Glutamatergic neuron (in vitro differentiated cells): ENCODE measurements at regions not wholly inside any gene's neighbourhood (a gene's known extent, or its start where the extent isn't known, plus 50 kb on each side); places are given as distances from the start of the nearest gene placed in this dataset.

Source experiments
- DNase-seq: peaks from one replicate; pipeline ENCODE4 v3.0.0; 2022
- H3K27ac Mint-ChIP-seq: one replicate; pipeline ENCODE4 v1.8.0; 2020; ENCODE audit warnings: mild to moderate bottlenecking, mixed read lengths, inconsistent platforms; ENCODE audit not compliant: unreplicated experiment
- H3K27me3 Mint-ChIP-seq: one replicate; pipeline ENCODE4 v1.8.0; 2020; ENCODE audit warnings: mild to moderate bottlenecking, moderate library complexity, mixed read lengths, inconsistent platforms; ENCODE audit not compliant: unreplicated experiment
- H3K36me3 Mint-ChIP-seq: one replicate; pipeline ENCODE4 v1.8.0; 2020; ENCODE audit warnings: mild to moderate bottlenecking, mixed read lengths, inconsistent platforms; ENCODE audit not compliant: unreplicated experiment
- H3K4me1 Mint-ChIP-seq: one replicate; pipeline ENCODE4 v1.8.0; 2020; ENCODE audit warnings: mild to moderate bottlenecking, low read depth, mixed read lengths, inconsistent platforms; ENCODE audit not compliant: unreplicated experiment
- H3K4me3 Mint-ChIP-seq: one replicate; pipeline ENCODE4 v1.8.0; 2020; ENCODE audit warnings: mild to moderate bottlenecking, mixed read lengths, inconsistent platforms; ENCODE audit not compliant: unreplicated experiment
- H3K9me3 Mint-ChIP-seq: one replicate; pipeline ENCODE4 v1.8.0; 2020; ENCODE audit warnings: mild to moderate bottlenecking, moderate library complexity, mixed read lengths, inconsistent platforms; ENCODE audit not compliant: unreplicated experiment
- TF ChIP-seq, protein P1 (sequence below): fragments of 200-600 bp; sonication (generic); IDR thresholded peaks from one replicate; pipeline ENCODE4 v1.5.0; 2021; ENCODE audit not compliant: partially characterized antibody, unreplicated experiment

- no peaks in the 10 kb centered on the region for H3K27me3 Mint-ChIP-seq
- no peaks in the 10 kb centered on the region for H3K4me1 Mint-ChIP-seq
- H3K9me3 Mint-ChIP-seq, result no peaks in the 10 kb centered on the region
- TF ChIP-seq, protein P1, sequence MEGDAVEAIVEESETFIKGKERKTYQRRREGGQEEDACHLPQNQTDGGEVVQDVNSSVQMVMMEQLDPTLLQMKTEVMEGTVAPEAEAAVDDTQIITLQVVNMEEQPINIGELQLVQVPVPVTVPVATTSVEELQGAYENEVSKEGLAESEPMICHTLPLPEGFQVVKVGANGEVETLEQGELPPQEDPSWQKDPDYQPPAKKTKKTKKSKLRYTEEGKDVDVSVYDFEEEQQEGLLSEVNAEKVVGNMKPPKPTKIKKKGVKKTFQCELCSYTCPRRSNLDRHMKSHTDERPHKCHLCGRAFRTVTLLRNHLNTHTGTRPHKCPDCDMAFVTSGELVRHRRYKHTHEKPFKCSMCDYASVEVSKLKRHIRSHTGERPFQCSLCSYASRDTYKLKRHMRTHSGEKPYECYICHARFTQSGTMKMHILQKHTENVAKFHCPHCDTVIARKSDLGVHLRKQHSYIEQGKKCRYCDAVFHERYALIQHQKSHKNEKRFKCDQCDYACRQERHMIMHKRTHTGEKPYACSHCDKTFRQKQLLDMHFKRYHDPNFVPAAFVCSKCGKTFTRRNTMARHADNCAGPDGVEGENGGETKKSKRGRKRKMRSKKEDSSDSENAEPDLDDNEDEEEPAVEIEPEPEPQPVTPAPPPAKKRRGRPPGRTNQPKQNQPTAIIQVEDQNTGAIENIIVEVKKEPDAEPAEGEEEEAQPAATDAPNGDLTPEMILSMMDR, result no peak
- H3K4me3 Mint-ChIP-seq, result no peak overlapping the region
- DNase-seq, result no peak
- H3K36me3 Mint-ChIP-seq, result no peaks in the 10 kb centered on the region
- no peak overlapping the region for H3K27ac Mint-ChIP-seq
These were observed 642.5 kb downstream of the XPNPEP1 start for GRCh38 chr10:109280837-109281236.

DNA sequence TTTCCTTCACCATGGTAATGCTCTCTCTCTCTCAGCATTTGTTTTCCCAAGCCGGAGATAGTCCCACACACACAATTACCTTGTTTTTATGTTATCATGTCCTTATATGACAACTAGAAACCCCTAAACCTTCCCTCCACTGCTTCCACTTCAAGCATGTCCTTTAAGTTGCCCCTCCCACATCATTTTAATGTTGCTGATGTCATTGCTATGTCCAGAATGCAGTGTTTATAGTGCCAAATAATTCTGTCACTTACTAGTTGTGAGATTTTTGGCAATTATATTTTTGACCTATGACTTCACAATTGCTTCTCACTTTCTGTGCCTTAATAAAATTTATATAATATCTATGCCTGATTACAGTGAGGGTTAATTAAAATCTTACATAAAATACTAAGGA, 645.9 kb downstream of the XPNPEP1 start:
- no peak for DNase-seq
- Mint-ChIP-seq H3K9me3 (no peaks in the 10 kb centered on the region), H3K27me3 (no peaks in the 10 kb centered on the region), H3K4me1 (no peaks in the 10 kb centered on the region), H3K4me3 (no peak overlapping the region), H3K27ac (no peak overlapping the region), H3K36me3 (no peaks in the 10 kb centered on the region)
- TF ChIP-seq, protein P1, result no peak

- H3K4me3 Mint-ChIP-seq, result no peak overlapping the region
- H3K27me3 Mint-ChIP-seq, result no peaks in the 10 kb centered on the region
- no peak overlapping the region for H3K27ac Mint-ChIP-seq
- no peaks in the 10 kb centered on the region for H3K4me1 Mint-ChIP-seq
- no peak for DNase-seq
- TF ChIP-seq, protein P1, result no peak
- H3K9me3 Mint-ChIP-seq, result no peaks in the 10 kb centered on the region
- no peaks in the 10 kb centered on the region for H3K36me3 Mint-ChIP-seq
These were observed 647.4 kb downstream of the XPNPEP1 start for GRCh38 chr10:109275960-109276359.

DNA sequence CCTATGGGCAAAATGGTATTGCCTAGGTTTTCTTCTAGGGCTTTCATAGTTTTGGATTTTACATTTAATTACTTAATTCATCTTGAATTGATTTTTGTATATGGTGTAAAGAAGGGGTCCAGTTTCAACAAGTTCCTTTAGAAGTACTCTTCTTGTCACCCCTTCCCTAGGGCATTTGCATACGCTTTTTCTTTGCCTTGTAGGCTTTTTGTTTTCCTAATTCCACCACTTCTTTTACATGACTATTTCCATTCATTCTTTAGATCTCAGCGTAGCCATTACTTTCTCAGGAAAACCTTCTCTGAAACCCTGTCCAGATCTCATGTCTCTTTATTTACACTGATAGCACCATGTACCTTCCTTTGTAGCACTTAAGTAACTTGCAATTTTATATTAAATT, 648.6 kb downstream of the XPNPEP1 start:
- DNase-seq, result no peak
- no peaks in the 10 kb centered on the region for H3K36me3 Mint-ChIP-seq

DNA sequence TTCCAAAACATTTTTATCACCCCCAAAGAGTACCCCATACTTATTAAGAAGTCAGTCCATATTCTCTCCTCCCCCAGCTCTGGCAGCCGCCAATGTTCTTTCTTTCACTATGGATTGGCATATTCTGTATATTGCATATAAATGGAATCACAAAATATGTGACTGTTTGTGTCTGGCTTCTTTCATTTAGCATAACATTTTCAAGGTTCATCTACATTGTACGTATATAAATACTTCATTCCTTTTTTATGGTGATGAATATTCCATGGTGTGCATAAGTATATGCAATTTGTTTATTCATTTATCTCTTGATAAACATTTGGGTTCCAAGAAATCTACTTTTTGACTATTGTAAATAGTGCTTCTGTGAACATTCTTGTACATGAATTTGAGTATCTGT, 653.1 kb downstream of the XPNPEP1 start:
- Mint-ChIP-seq H3K4me3 (no peak overlapping the region), H3K4me1 (no peaks in the 10 kb centered on the region), H3K36me3 (no peaks in the 10 kb centered on the region), H3K9me3 (no peaks in the 10 kb centered on the region), H3K27ac (no peak overlapping the region), H3K27me3 (no peaks in the 10 kb centered on the region)
- no peak for DNase-seq
- TF ChIP-seq, protein P1, result no peak

More for the DNA sequence above, 648.6 kb downstream of the XPNPEP1 start:
- H3K4me1 Mint-ChIP-seq, result no peaks in the 10 kb centered on the region
- H3K27ac Mint-ChIP-seq, result no peak overlapping the region
- TF ChIP-seq, protein P1, result no peak
- H3K4me3 Mint-ChIP-seq, result no peak overlapping the region
- no peaks in the 10 kb centered on the region for H3K9me3 Mint-ChIP-seq
- no peaks in the 10 kb centered on the region for H3K27me3 Mint-ChIP-seq
